GM23248 (cell line): ENCODE measurements at regions not wholly inside any gene's neighbourhood (a gene's known extent, or its start where the extent isn't known, plus 50 kb on each side); places are given as distances from the start of the nearest gene placed in this dataset.

Source experiments
- DNase-seq: peaks from one replicate; pipeline ENCODE4 v3.0.0-alpha.2; 2015
- H2AFZ ChIP-seq: fragments of 200-600 bp; sonication (generic); 2 replicates; pipeline ENCODE4 v1.6.1; 2016; ENCODE audit warnings: antibody characterized with exemption
- H3F3A ChIP-seq: fragments of 200-600 bp; sonication (generic); 2 replicates; pipeline ENCODE4 v1.6.1; 2016; ENCODE audit warnings: mild to moderate bottlenecking, antibody characterized with exemption, mixed run types; ENCODE audit not compliant: insufficient read depth
- H3K27ac ChIP-seq: fragments of 200-600 bp; sonication (generic); 2 replicates; pipeline ENCODE4 v1.5.1; 2016; ENCODE audit warnings: mild to moderate bottlenecking
- H3K27me3 ChIP-seq: fragments of 200-600 bp; sonication (generic); replicated peaks from 2 replicates; pipeline ENCODE4 v1.6.1; 2016; ENCODE audit warnings: mild to moderate bottlenecking; ENCODE audit not compliant: insufficient read depth
- H3K36me3 ChIP-seq: fragments of 200-600 bp; sonication (generic); 2 replicates; pipeline ENCODE4 v1.6.1; 2016; ENCODE audit warnings: low read depth, mild to moderate bottlenecking
- H3K4me1 ChIP-seq: fragments of 200-600 bp; sonication (generic); 2 replicates; pipeline ENCODE4 v1.6.1; 2016; ENCODE audit warnings: mild to moderate bottlenecking; ENCODE audit not compliant: insufficient read depth
- H3K4me2 ChIP-seq: fragments of 200-600 bp; sonication (generic); one replicate; pipeline ENCODE4 v1.6.1; 2016; ENCODE audit warnings: mild to moderate bottlenecking; ENCODE audit not compliant: unreplicated experiment
- H3K4me3 ChIP-seq: fragments of 200-600 bp; sonication (generic); 2 replicates; pipeline ENCODE4 v1.5.1; 2016; ENCODE audit warnings: mild to moderate bottlenecking
- H3K79me2 ChIP-seq: fragments of 200-600 bp; sonication (generic); 2 replicates; pipeline ENCODE4 v1.6.1; 2016; ENCODE audit warnings: mild to moderate bottlenecking; ENCODE audit not compliant: insufficient read depth
- H3K9ac ChIP-seq: fragments of 200-600 bp; sonication (generic); 2 replicates; pipeline ENCODE4 v1.6.1; 2016; ENCODE audit warnings: mild to moderate bottlenecking
- H3K9me2 ChIP-seq: fragments of 200-600 bp; sonication (generic); 2 replicates; pipeline ENCODE4 v1.6.1; 2016; ENCODE audit warnings: mixed run types, mild to moderate bottlenecking, moderate library complexity; ENCODE audit not compliant: insufficient read depth
- H3K9me3 ChIP-seq: fragments of 200-600 bp; sonication (generic); one replicate; pipeline ENCODE4 v1.6.1; 2017; ENCODE audit warnings: low read depth
- H4K20me1 ChIP-seq: fragments of 200-600 bp; sonication (generic); 2 replicates; pipeline ENCODE4 v1.6.0; 2016; ENCODE audit not compliant: insufficient read depth
- EZH2 ChIP-seq: fragments of 200-600 bp; sonication (generic); IDR thresholded peaks from 2 replicates; pipeline ENCODE4 v1.6.1; 2018; ENCODE audit warnings: antibody characterized with exemption, mild to moderate bottlenecking; ENCODE audit not compliant: insufficient read depth, poor library complexity, severe bottlenecking
- EZH2phosphoT487 ChIP-seq: fragments of 200-600 bp; sonication (generic); IDR thresholded peaks from 2 replicates; pipeline ENCODE4 v1.6.1; 2018; ENCODE audit warnings: antibody characterized with exemption, moderate library complexity, mild to moderate bottlenecking, low read depth; ENCODE audit not compliant: insufficient read depth
- WGBS, 2 experiments: methylation state at CpG; one replicate each; pipeline ENCODE4 v1.1.6; 2015 to 2017; ENCODE audit warnings: low lambda C conversion rate in 2 of 2, low coverage in 1 of 2; ENCODE audit errors: missing lambda C conversion rate in 2 of 2; 5-methylcytosine and 5-hydroxymethylcytosine counted together
- in situ Hi-C: fragments of 300-500 bp; cut with MboI; formaldehyde crosslinking; loops from 2 replicates; pipeline ENCODE4 v1.15.0; 2020

DNA sequence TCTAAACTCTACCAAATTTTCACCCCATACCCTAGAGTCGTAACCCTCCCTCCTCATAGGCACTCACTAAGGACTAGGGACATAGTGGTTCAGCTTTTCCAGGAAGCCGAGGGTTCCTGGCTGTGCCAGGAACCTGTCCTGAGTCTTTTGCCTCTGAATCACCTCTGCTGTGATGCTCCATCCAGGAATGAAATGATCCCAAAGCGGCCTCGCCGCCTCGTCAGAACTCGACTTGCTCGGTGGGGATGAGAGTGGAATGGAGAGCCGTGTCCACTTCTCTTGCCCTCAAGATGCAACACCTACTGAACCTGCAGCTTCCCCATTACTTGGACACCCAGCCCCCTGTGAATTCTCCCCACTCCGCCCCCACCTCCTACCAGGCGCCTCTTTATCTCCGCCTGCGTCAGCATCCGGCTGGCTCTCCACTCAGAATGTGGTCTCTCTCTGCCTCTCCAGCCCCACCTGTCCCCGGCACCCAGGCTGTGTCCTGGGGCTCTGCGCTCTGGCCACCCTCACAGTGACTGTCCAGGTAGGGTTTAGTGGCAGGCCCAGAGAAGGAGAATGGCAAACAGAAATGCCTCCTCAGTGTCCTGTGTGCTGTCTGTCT lies 366.1 kb upstream of the ZNF32 start:
- Histone ChIP-seq H3K27me3 (no peaks in the 10 kb centered on the region), H3K4me3 (no peak overlapping the region), H3K27ac (no peak overlapping the region), H3K9me3 (no peaks in the 10 kb centered on the region), H2AFZ (no peak overlapping the region), H3K4me2 (no peak overlapping the region), H3K9me2 (no peaks in the 10 kb centered on the region), H3K4me1 (peaks cover 11% of the 10 kb centered on the region), H3K9ac (no peak overlapping the region), H3K36me3 (no peaks in the 10 kb centered on the region), H3F3A (peaks cover 12% of the 10 kb centered on the region), H4K20me1 (no peaks in the 10 kb centered on the region), H3K79me2 (no peaks in the 10 kb centered on the region)
- DNase-seq, result no peak
- WGBS, 2 experiments, result 96 to 97% methylated on average over 7 to 16 of the region's 16 CpGs
- no peak for TF ChIP-seq EZH2
- in situ Hi-C loops, result no loop called here

DNA sequence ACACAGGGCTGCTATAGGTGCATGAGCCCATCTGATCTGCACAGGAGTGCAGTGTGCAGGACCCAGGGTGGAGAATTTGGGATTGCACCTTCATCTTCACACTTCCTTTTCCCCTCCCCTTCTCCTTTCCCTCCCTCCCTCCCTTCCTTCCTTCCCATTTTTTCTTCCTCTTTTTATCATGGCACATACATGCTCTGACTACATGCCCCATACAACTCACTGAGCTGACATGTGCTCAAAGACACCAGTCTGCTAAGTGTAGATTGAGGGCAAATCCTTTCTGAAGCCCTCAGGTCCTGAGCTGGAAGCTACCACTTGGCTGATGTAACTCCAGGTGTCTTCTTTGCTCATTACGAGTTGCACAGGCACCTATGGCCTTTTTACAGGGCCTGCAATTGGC lies 365.3 kb upstream of the ZNF32 start:
- Histone ChIP-seq H2AFZ (no peak overlapping the region), H3K9me2 (no peaks in the 10 kb centered on the region), H3K36me3 (no peaks in the 10 kb centered on the region), H3K79me2 (no peaks in the 10 kb centered on the region), H3K9ac (no peak overlapping the region), H3K27ac (no peak overlapping the region), H3K4me1 (peaks cover 11% of the 10 kb centered on the region), H3K4me2 (no peak overlapping the region), H3K4me3 (no peak overlapping the region), H3K9me3 (no peaks in the 10 kb centered on the region), H4K20me1 (no peaks in the 10 kb centered on the region), H3F3A (peaks cover 12% of the 10 kb centered on the region), H3K27me3 (no peaks in the 10 kb centered on the region)
- in situ Hi-C loops, result no loop called here
- 64 to 76% methylated on average over 1 of the region's 1 CpG for WGBS, 2 experiments
- DNase-seq, result no peak
- TF ChIP-seq EZH2phosphoT487 (no peak), EZH2 (no peak)

DNA sequence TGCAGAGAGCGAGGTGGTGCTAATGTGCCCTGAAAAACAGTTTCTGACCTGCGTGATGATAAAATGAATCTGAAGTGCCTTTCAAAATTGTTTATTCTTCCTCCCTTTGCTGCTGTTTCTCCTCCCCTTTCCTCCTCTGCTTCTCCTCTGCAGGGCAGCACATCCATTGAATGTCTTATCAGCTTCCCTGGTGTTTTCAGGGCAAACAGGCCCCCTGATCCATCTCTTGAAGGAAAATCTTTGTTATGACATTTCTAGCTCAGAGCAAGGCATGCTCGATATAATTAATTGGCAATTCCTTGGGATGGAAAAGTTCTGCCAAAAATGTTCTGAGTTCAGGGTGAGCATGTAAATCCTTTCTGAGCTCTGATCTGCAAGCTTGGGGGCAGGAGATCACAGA lies 364.2 kb upstream of the ZNF32 start:
- H3K79me2 ChIP-seq, result no peaks in the 10 kb centered on the region
- DNase-seq, result no peak
- no peaks in the 10 kb centered on the region for H3K27me3 ChIP-seq
- no peaks in the 10 kb centered on the region for H3K36me3 ChIP-seq
- H3K4me1 ChIP-seq, result peaks cover 11% of the 10 kb centered on the region
- WGBS, 2 experiments, result 42 to 49% methylated on average over 3 of the region's 3 CpGs
- in situ Hi-C loops, result no loop called here
- no peak overlapping the region for H3K27ac ChIP-seq
- no peak overlapping the region for H3K9ac ChIP-seq
- no peaks in the 10 kb centered on the region for H3K9me3 ChIP-seq
- no peaks in the 10 kb centered on the region for H3K9me2 ChIP-seq
- H3K4me3 ChIP-seq, result no peak overlapping the region
- no peaks in the 10 kb centered on the region for H4K20me1 ChIP-seq
- TF ChIP-seq EZH2, result no peak
- no peak for TF ChIP-seq EZH2phosphoT487
- no peak overlapping the region for H3K4me2 ChIP-seq
- no peak overlapping the region for H2AFZ ChIP-seq
- peaks cover 12% of the 10 kb centered on the region for H3F3A ChIP-seq

DNA sequence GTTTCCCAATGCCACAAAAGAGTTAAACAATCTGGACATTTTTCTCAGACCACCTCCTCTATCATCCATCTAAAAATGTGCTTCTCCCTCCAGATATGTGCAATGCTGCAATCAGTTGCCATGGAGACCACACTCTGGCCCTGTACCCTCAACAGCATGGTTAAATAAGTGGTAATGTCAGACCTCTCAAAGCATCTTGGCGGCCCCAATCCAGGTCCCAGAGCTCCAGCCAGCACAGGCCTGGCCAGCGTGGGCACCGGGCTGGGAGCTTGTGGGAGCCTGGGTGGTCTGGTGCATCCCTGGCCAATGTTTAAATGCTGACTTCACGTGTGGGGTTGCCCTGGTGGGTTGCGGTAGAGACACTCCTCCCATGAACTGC lies 362.9 kb upstream of the ZNF32 start:
- Histone ChIP-seq H4K20me1 (no peaks in the 10 kb centered on the region), H3K9me3 (no peaks in the 10 kb centered on the region), H3K27ac (no peak overlapping the region), H3K27me3 (no peaks in the 10 kb centered on the region), H2AFZ (no peak overlapping the region), H3F3A (no peaks in the 10 kb centered on the region; the same call in 1 of the 2 replicates), H3K36me3 (no peaks in the 10 kb centered on the region), H3K4me3 (no peak overlapping the region), H3K9me2 (no peaks in the 10 kb centered on the region), H3K79me2 (no peaks in the 10 kb centered on the region), H3K4me1 (no peaks in the 10 kb centered on the region), H3K4me2 (no peak overlapping the region), H3K9ac (no peak overlapping the region)
- 87 to 92% methylated on average over 5 of the region's 5 CpGs for WGBS, 2 experiments
- DNase-seq, result no peak
- TF ChIP-seq EZH2, result no peak
- no peak for TF ChIP-seq EZH2phosphoT487
- in situ Hi-C loops, result no loop called here
